HG03108 (cell line): ENCODE measurements at regions not wholly inside any gene's neighbourhood (a gene's known extent, or its start where the extent isn't known, plus 50 kb on each side); places are given as distances from the start of the nearest gene placed in this dataset.
"Not testable (repeated sequence)": the region's sequence is repeated elsewhere in the genome, so short reads cannot be mapped to it uniquely, and the experiment has no call there.

Source experiments
- ATAC-seq: cut with Tn5 transposase; IDR thresholded peaks from one replicate; pipeline ENCODE4 v1.9.1; 2021; ENCODE audit warnings: moderate library complexity; ENCODE audit not compliant: unreplicated experiment

GRCh38 chr5:173434270-173434669 is 106.1 kb upstream of the STC2 start:
- no peak for ATAC-seq

DNA sequence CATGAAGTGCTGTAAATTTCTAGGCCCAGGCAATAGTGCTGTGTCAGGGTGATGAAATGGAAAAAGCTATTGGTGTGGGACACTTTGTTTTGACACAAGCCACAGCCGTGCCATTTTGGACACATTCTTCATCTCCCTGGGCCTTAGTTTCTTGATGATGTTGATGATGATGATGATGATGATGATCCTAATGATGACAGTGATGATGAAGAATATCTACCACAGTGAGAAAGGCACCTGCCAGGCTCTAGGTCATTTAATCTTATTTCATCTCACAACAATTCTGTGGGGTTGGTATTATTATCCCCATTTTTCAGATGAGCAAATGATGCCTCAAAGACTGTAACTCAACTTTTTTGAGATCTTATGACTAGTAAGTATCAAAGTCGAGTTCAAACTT is 102.2 kb upstream of the STC2 start:
- ATAC-seq, result no peak

GRCh38 chr5:173429489-173430150 is 101.4 kb upstream of the STC2 start:
- no peak for ATAC-seq

DNA sequence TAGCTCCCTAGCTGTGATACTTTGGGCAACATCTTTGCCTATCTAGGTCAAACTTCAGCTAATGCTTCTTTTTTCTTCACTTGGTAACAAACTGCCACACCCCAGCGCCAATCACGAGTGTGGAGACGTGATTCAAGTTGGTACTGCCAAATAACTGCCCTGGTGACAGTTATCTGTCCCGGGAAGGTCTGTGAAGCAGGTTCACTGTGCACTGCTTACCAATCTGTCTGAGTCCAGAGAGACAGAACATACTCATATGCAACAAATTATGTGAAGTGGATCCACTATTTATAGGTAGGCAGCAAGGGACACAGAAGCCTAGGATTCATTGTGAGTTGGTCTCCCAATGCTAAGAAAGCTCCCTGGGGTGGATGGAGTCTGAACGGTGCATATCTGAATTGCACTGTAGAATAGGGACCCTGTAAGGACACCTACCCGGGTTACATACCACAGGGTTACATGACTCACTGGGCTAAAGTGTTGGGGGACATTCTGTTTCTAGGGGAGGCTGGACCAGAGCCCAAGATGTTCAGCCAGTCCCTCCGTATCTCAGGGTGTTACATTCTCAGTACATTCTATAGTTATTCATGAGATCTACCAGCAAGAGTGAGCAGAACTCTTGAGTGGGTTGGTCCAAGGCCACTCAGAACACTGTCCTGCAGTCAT is 95.4 kb upstream of the STC2 start:
- no peak for ATAC-seq

DNA sequence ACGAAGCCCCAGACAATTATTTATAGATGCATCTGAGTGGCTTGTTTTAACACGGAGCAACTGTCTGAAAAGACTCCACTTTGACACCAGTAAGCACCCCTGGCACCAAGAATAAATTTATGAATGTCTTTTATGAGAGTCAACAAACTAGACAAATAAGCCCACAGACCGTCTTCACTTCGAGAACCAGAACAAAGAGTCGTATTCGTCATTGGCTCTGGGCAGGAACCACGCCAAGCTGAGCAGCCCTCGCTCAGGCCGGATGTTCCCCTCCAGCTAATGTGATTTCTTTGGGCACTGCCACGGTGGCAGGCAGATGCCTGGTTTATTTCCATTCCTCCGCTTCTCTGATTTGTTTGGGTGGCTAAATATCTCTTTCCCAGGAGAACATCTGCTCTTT is 91.9 kb upstream of the STC2 start:
- ATAC-seq, result no peak

DNA sequence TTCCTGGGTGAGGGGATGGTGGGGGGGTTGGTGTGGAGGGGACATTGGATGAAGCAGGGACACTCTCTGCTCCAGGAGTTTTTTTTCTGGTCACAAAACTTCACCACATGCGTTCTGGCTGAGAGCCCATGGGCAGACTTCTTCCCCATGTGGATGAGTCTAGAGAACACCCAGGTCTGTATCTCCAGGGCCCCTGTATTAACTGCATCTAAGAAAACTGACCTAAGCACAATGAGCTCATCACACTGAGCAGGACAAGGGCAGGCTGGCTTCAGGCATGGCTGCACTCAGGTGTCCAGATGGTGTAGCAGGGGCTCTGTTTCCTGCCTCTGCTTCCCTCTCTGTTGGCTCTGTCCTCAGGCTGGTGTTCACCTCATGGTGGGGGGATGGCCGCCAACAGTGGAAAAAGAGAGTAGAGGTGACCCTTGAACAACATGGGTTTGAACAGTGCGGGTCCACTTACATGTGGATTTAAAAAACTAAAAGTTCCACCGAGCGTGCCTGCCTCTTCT is 85.3 kb upstream of the STC2 start:
- ATAC-seq, result no peak

DNA sequence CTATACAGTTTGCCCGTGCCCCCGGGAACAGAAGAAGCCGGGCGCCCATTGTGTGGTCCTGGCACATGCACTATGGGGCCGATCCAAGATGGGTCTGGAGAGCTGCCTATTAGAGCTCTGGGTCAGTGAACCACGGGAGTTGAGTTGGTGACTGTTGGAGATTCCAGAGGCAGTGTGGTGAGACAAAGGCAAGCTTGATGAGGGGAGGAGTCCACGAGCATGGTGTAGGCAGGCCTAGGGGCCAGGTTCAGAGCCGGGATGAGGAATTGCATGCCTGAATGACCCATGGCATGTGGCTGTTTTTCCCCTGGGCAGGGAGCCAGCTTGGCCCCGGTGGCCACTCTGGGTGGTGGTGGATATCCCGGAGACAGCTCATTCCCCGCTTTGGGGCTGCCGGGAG is 84.4 kb upstream of the STC2 start:
- ATAC-seq, result no peak

DNA sequence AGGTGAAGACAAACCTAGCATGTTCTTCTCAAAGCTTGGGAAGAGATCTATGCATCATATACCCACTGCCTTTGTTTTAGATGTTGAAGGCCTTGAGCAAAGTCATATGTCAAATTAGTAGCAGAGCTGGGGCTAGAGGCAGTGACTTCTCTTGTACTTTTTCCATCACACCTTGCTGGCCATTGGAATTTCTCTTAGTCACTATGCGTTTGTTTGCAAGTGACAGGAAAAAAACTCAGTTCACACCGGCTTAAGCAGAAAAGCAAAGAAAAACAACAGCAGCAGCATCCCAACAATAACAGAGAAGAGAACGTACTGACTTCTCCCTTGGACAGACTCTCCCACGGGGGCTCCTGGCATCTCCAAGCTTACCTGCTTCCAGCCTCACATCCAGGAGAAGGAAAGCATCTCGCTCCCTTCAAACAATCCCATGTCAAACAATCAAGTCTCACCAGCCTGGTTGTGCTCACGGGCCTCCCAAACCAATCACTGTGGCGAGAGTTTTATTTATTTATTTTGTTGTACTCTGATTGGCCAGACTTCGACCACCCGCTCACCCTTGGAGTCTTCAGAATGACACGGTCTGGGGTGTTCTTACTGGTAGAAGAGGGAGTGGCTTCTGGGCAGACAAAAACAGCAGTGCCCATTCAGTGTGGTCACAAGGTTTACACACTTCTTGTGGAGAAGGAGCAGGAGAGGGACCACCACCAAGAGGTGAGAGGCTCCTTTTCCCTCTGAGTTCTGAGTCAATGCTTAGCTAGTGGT is 83.8 kb upstream of the STC2 start:
- ATAC-seq, result no peak

DNA sequence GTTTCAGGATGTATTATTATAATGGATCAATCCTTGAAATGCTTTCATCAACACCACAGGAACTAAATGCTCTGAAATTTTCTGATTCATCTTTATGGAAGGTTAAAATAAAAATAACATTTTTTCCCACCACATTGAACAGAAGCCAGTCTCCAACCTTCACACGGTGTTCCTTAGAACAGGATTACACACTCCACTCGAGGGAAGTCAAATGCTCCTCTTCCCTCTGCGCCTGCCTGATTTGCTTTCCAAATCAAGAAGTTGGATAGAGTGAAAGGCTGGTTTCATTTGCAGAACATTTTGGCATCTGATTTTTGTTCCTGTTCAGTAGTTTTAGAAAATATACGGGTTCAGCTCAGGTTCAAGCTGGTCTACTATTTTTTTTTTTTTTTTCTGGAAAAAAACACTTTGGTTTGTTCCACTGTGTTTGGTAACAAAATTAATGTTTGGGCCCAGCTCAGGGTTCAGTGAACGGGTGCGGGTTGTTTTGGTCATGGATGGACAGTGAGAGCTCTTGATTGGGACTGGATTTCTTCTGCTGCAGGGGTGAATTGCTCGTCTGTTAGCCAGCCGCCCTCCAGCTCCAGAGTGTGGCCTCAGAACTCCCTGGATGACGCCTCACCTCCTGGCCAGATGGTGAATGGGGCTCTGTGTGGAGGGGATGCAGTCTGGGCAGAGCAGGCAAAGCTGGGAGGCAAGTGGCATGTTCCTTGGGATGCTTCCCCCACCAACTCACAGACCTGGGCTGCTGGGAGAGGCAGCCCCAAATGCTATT is 82.4 kb upstream of the STC2 start:
- ATAC-seq, result no peak

GRCh38 chr5:173408946-173409345 is 80.7 kb upstream of the STC2 start:
- ATAC-seq, result no peak

- ATAC-seq, result no peak
These were observed 71.6 kb upstream of the STC2 start for GRCh38 chr5:173399851-173400250.

DNA sequence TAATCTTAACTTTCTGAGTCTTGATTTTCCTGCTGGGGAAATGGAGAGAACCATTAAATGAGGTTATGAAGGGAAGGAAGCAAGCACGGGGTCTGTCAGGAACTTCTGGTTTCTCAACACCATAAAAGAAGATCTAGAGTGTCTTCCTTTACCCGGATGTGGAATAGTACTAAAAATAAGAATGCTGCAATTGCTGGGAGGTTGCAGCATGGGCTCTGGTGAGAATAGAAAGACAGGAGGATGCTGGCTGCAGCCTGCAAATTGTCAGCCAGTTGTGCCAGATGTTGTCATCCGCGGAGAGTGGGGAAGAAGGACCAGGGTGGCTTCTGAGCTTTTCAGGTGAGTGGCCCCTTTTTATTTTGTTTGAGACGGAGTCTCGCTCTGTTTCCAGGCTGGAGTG is 69.3 kb upstream of the STC2 start:
- no peak for ATAC-seq

GRCh38 chr5:173396311-173396993 is 68.2 kb upstream of the STC2 start:
- no peak for ATAC-seq

DNA sequence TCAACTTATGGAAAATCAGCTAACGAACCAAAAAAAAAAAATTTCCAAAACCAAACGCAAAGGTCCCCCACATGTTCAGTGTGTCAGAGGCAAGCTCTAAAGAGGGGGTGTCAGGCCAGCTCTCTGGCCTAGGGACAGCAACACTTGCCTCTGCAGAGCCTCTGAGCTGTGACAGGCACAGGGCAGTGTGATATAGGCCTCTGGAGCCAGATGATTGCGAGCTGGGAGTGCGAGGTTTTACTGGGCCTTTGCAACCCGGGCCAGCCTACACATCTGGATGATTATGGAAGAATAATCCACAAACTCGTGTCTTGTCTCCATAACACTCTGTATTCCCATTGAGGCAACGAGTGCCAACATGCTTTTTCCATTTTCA is 67.7 kb upstream of the STC2 start:
- ATAC-seq, result no peak

DNA sequence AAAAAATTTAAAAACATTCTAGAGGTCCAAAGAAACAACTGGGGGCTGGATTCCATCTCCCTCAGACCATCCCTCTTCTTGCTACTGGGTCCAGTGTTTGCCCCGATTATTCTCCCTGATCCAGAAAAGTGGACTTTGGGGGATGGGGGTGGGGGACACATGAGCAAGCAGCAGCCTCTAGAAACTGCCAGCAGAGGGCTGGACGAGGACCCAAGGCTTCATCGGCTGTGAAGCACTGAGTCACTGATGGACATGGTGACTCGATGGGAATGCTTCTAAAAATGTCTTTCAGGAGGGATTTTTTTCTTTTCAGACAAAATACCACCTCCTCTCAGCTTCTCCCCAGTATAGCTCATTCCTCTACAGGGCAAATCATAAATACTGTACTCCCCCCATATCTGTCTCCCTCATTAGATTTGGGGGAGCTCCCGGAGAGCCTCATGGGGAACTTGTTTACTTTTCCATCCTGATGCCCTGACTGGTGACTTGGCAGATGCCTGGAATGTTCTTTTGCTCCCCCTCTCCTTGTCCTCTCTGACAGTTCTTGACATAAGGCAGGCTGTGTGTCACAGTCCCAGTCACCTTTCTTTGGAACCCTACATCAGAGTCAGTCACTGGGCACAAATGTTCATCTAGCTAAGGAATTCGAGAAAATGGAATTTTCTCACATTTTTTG is 67.2 kb upstream of the STC2 start:
- no peak for ATAC-seq

DNA sequence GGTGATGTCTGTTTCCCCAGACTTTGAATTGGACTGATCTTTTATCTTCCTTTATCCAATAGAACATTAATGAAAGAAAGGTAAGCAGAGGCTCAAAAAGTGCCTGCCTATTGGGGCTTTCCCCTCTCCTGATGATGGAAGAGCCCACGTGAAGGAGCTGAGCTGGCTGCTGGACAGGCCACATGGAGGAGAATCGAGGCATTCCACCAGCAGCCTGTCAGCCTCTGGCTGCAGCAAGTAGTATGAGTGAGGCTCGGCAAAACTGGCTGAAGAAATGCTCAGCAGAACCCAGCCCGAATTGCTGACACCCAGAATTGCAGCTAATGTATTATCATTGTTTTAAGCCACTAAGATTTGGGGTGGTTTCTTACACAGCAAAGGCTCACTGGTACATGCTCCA is 66.5 kb upstream of the STC2 start:
- ATAC-seq, result no peak

- no peak for ATAC-seq
These were observed 64.0 kb upstream of the STC2 start for GRCh38 chr5:173392172-173392571.

DNA sequence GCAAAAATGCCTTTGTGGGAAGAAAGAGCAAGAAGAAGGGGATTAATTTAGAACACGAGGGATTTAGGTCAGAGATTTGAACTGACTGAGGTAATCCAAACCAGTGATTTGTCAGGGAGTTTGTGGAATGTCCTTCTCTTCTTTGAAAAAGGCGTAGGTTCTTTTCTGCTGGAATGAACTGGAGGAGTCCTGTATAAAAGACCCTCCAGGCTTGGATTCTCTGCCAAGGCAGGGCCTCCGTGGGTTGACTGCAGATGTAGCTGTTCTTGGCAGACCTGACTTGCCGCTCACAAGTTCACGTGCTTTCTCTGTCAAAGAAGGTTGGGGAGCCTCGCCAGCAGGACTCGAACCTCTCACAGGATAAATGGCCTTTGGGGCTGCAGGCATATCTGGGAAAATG is 62.8 kb upstream of the STC2 start:
- no peak for ATAC-seq

DNA sequence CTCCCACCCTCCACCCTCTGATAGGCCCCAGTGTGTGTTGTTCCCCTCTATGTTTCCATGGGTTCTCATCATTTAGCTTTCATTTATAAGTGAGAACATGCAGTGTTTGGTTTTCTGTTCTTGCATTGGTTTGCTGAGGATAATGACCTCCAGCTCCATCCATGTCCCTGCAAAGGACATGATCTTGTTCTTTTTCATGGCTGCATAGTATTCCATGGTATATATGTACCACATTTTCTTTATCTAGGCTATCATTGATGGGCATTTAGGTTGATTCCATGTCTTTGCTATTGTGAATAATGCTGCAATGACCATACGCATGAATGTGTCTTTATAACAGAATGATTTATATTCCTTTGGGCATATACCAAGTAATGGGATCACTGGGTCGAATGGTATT is 59.1 kb upstream of the STC2 start:
- ATAC-seq, result not testable (repeated sequence)

GRCh38 chr5:173385832-173386360 is 57.7 kb upstream of the STC2 start:
- ATAC-seq, result no peak
